ELF-1 (cell line): ENCODE measurements at regions not wholly inside any gene's neighbourhood (a gene's known extent, or its start where the extent isn't known, plus 50 kb on each side); places are given as distances from the start of the nearest gene placed in this dataset.

ENCODE experiments used
- DNase-seq: peaks from one replicate; pipeline ENCODE4 v3.0.0-alpha.2; 2016; ENCODE audit warnings: low read depth, low spot score

GRCh38 chr1:4016351-4017130 is 116.5 kb upstream of the C1orf174 start:
- no peak for DNase-seq

- no peak for DNase-seq
Measured at GRCh38 chr1:4017636-4018365, 117.7 kb upstream of the C1orf174 start.

- DNase-seq, result no peak
Measured at GRCh38 chr1:4018466-4019146, 118.5 kb upstream of the C1orf174 start.

GRCh38 chr1:4019147-4019521 is 119.1 kb upstream of the C1orf174 start:
- DNase-seq, result no peak

GRCh38 chr1:4019606-4020331 is 119.7 kb upstream of the C1orf174 start:
- no peak for DNase-seq

- no peak for DNase-seq
Measured at GRCh38 chr1:4020449-4020848, 120.4 kb upstream of the C1orf174 start.

- DNase-seq, result no peak
Measured at GRCh38 chr1:4021136-4021973, 121.3 kb upstream of the C1orf174 start.

GRCh38 chr1:4021974-4022268 is 121.8 kb upstream of the C1orf174 start:
- no peak for DNase-seq

- no peak for DNase-seq
Measured at GRCh38 chr1:4022715-4023114, 122.6 kb upstream of the C1orf174 start.

GRCh38 chr1:4023678-4024077 is 123.6 kb upstream of the C1orf174 start:
- no peak for DNase-seq

- DNase-seq, result no peak
Measured at GRCh38 chr1:4024811-4025210, 124.7 kb upstream of the C1orf174 start.

- DNase-seq, result no peak
Measured at GRCh38 chr1:4025752-4026151, 125.7 kb upstream of the C1orf174 start.

GRCh38 chr1:4027008-4027407 is 126.9 kb upstream of the C1orf174 start:
- DNase-seq, result no peak

- DNase-seq, result no peak
Measured at GRCh38 chr1:4027492-4028138, 127.5 kb upstream of the C1orf174 start.

- no peak for DNase-seq
Measured at GRCh38 chr1:4028139-4028501, 128.0 kb upstream of the C1orf174 start.

GRCh38 chr1:4029376-4029775 is 129.3 kb upstream of the C1orf174 start:
- no peak for DNase-seq

GRCh38 chr1:4032571-4032970 is 132.5 kb upstream of the C1orf174 start:
- DNase-seq, result no peak

- no peak for DNase-seq
Measured at GRCh38 chr1:4033129-4033676, 133.1 kb upstream of the C1orf174 start.

- DNase-seq, result peak; percentile 62
Measured at GRCh38 chr1:4033713-4034112, 133.6 kb upstream of the C1orf174 start.

- DNase-seq, result peak; percentile 34
Measured at GRCh38 chr1:4034318-4034887, 134.3 kb upstream of the C1orf174 start.
